MM.1S (cell line): ENCODE measurements at regions not wholly inside any gene's neighbourhood (a gene's known extent, or its start where the extent isn't known, plus 50 kb on each side); places are given as distances from the start of the nearest gene placed in this dataset.

Source experiments
- EZH2 ChIP-seq: fragments of 300-600 bp; sonication (generic); optimal IDR thresholded peaks from 2 replicates; pipeline ENCODE3; 2017; ENCODE audit warnings: low read depth, mild to moderate bottlenecking, antibody characterized with exemption, low read length, mixed read lengths
- EZH2phosphoT487 ChIP-seq: fragments of 300-600 bp; sonication (generic); IDR thresholded peaks from 2 replicates; pipeline ENCODE4 v1.6.1; 2018; ENCODE audit warnings: antibody characterized with exemption, low read length
- TF ChIP-seq, protein P1 (sequence below): fragments of 300-600 bp; sonication (generic); IDR thresholded peaks from 2 replicates; pipeline ENCODE4 v1.5.1; 2016; ENCODE audit warnings: antibody characterized with exemption, low read length, mixed read lengths

DNA sequence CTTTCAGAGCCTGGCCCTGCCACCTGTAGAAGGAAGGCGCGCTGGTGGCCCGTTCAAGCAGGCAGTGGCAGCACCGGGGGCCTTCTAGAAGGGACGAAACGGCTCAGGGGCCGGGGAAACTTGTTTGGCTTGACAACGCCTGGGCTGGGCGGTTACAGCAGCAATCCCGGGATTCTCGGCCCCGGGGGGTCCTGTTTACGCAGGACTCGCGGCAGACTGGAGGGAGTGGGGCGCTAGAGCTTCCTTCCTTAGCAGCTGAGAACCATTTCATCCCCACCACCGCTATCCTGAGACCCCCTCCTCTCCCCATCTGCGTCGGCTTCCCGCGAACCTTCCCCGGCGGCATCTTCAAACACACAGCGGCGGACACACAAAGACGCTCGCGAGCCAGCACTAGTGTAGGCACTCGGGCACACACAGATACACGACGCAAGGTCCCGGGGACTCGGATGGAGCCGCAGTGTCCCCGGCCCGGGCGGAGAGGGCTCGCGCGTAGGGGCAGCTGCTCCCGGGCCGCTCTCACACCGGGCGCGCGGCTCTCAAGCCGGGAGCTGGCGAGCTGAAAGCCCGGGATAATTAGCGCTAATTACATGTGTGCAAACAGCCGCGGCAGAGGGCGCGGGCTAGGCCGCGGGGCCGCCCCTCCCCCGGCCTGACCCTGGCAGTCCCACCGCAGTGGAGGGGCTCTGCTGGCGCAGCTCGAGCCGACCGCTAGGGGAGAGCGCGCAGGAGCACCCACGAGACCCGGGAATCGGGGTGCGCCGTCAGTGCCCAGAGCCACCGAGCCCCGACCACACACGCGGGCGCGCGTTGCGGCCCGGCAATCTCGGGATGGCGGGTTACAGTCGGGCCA, 271.4 kb downstream of the FOXD2 start:
- TF ChIP-seq, protein P1, sequence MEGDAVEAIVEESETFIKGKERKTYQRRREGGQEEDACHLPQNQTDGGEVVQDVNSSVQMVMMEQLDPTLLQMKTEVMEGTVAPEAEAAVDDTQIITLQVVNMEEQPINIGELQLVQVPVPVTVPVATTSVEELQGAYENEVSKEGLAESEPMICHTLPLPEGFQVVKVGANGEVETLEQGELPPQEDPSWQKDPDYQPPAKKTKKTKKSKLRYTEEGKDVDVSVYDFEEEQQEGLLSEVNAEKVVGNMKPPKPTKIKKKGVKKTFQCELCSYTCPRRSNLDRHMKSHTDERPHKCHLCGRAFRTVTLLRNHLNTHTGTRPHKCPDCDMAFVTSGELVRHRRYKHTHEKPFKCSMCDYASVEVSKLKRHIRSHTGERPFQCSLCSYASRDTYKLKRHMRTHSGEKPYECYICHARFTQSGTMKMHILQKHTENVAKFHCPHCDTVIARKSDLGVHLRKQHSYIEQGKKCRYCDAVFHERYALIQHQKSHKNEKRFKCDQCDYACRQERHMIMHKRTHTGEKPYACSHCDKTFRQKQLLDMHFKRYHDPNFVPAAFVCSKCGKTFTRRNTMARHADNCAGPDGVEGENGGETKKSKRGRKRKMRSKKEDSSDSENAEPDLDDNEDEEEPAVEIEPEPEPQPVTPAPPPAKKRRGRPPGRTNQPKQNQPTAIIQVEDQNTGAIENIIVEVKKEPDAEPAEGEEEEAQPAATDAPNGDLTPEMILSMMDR = peak; percentile 23; the same call in 1 of the 2 replicates
- peak; percentile 69 for TF ChIP-seq EZH2
- no peak for TF ChIP-seq EZH2phosphoT487
